Neural cell (in vitro differentiated cells): ENCODE measurements at regions not wholly inside any gene's neighbourhood (a gene's known extent, or its start where the extent isn't known, plus 50 kb on each side); places are given as distances from the start of the nearest gene placed in this dataset.

Experiments
- CTCF ChIP-seq: fragments of 450-650 bp; IDR thresholded peaks from 2 replicates; pipeline ENCODE4 v1.5.1; 2014; ENCODE audit warnings: antibody characterized with exemption, mild to moderate bottlenecking, moderate library complexity; ENCODE audit not compliant: poor library complexity, severe bottlenecking
- EZH2 ChIP-seq: fragments of 200-600, 300-800 bp; shearing (Covaris generic), sonication (generic); IDR thresholded peaks from 2 replicates; pipeline ENCODE4 v1.6.1; 2014; ENCODE audit warnings: antibody characterized with exemption, low read length, borderline replicate concordance, mild to moderate bottlenecking; ENCODE audit not compliant: insufficient read depth, poor library complexity, severe bottlenecking
- MXI1 ChIP-seq: fragments of 450-650 bp; conservative IDR thresholded peaks from 2 replicates; pipeline ENCODE4 v1.6.1; 2014; ENCODE audit warnings: antibody characterized with exemption, mild to moderate bottlenecking; ENCODE audit not compliant: poor library complexity, severe bottlenecking
- REST ChIP-seq: IDR thresholded peaks from 2 replicates; pipeline ENCODE4 v1.6.1; 2012; ENCODE audit warnings: borderline replicate concordance
- TAF1 ChIP-seq: IDR thresholded peaks from 2 replicates; pipeline ENCODE4 v1.6.1; 2012; ENCODE audit warnings: low read depth

DNA sequence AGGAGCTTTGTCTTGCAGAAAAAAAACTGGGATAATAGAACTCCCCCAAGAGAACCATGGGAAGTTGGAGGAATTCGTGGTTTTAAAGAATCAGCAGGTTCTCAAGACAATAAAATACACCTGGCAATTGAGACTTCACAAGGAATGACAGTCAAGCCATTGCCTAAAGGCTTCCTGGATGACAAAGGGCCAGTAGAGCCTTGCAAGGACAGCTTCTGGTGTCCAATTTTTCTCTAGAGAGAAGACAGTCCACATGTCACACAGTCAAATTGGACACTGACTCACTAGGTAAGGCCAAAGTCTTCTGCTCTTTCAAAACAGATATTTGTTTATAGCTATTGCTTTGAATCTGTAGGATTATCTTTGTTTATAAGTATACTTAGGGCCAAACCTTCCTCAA is 80.3 kb upstream of the BMP5 start:
- TF ChIP-seq CTCF: no peak
- no peak for TF ChIP-seq EZH2
- TF ChIP-seq REST: no peak
- no peak for TF ChIP-seq TAF1
- TF ChIP-seq MXI1: no peak
